GM12878 (cell line): ENCODE measurements at regions not wholly inside any gene's neighbourhood (a gene's known extent, or its start where the extent isn't known, plus 50 kb on each side); places are given as distances from the start of the nearest gene placed in this dataset.

ENCODE experiments used
- ATAC-seq: fragments of 200-7000 bp; cut with Tn5 transposase; 3 replicates; pipeline ENCODE4 v1.9.1; 2020; ENCODE audit warnings: mild to moderate bottlenecking, moderate library complexity
- BruUV-seq: library from RNA; stranded (reverse); fragments of 400-500 nt; replicated peaks from 2 replicates; lab custom pipeline; 2021; lab: Mats Ljungman, UMichigan
- CTCF ChIA-PET: fragments of 300-600 bp; sonication (Branson Sonifier 250); formaldehyde crosslinking; extraction: SDS; loops from one replicate; lab custom pipeline; 2021; ENCODE audit warnings: inconsistent platforms; lab: Yijun Ruan, JAX
- POLR2A ChIA-PET: fragments of 350-600 bp; formaldehyde crosslinking; extraction: SDS; loops from one replicate; lab custom pipeline; 2021; ENCODE audit warnings: inconsistent platforms; lab: Charles Lee
- RAD21 ChIA-PET: fragments of 300-600 bp; sonication (Branson Sonifier 250); formaldehyde crosslinking; loops from one replicate; lab custom pipeline; 2023; ENCODE audit warnings: antibody characterized with exemption; ENCODE audit not compliant: unreplicated experiment; lab: Charles Lee
- SMC1A ChIA-PET: fragments of 300-600 bp; sonication (Branson Sonifier 250); formaldehyde crosslinking; loops from one replicate; lab custom pipeline; 2023; ENCODE audit not compliant: unreplicated experiment, uncharacterized antibody; lab: Charles Lee
- DNase-seq: peaks from one replicate; pipeline ENCODE4 v3.0.0-alpha.2; 2011; ENCODE audit warnings: low read depth, low spot score
- FAIRE-seq: peaks from 3 replicates; lab custom pipeline; 2011; peaks lifted over from hg19 to GRCh38; lab: Jason Lieb, UNC
- H2AFZ ChIP-seq: 2 replicates; pipeline ENCODE4 v1.6.0; 2011; ENCODE audit warnings: low read depth, low read length, control low read depth; ENCODE audit not compliant: control insufficient read depth
- H3K27ac ChIP-seq: 2 replicates; pipeline ENCODE4 v1.5.1; 2011; ENCODE audit warnings: control low read depth; ENCODE audit not compliant: control insufficient read depth, insufficient read depth
- H3K27me3 ChIP-seq, 2 experiments: replicated peaks in 1 of 2; 2 replicates each; pipeline versions ENCODE4 v1.6.0 to v1.6.1; 2011; ENCODE audit warnings: low read length in 1 of 2; ENCODE audit not compliant: control insufficient read depth in 2 of 2, insufficient read depth in 2 of 2
- H3K36me3 ChIP-seq, 2 experiments: 2 replicates each; pipeline ENCODE4 v1.5.1; 2011; ENCODE audit warnings: low read length in 1 of 2; ENCODE audit not compliant: control insufficient read depth in 2 of 2, insufficient read depth in 2 of 2
- H3K4me1 ChIP-seq: 2 replicates; pipeline ENCODE4 v1.6.1; 2011; ENCODE audit warnings: mild to moderate bottlenecking, low read length, moderate library complexity, mixed read lengths; ENCODE audit not compliant: control insufficient read depth, insufficient read depth
- H3K4me2 ChIP-seq: 2 replicates; pipeline ENCODE4 v1.6.0; 2011; ENCODE audit warnings: control low read depth; ENCODE audit not compliant: control insufficient read depth, insufficient read depth
- H3K4me3 ChIP-seq: fragments of 200-600 bp; sonication (generic); 2 replicates; pipeline ENCODE4 v1.5.1; 2016
- H3K79me2 ChIP-seq: 2 replicates; pipeline ENCODE4 v1.6.0; 2011; ENCODE audit warnings: low read length; ENCODE audit not compliant: control insufficient read depth, insufficient read depth
- H3K9ac ChIP-seq: 2 replicates; pipeline ENCODE4 v1.8.0; 2011; ENCODE audit warnings: low read length, control low read depth, mixed read lengths; ENCODE audit not compliant: control insufficient read depth, insufficient read depth
- H3K9me3 ChIP-seq: replicated peaks from 3 replicates; pipeline ENCODE4 v1.5.1; 2011; ENCODE audit warnings: mild to moderate bottlenecking, low read length; ENCODE audit not compliant: control insufficient read depth, insufficient read depth
- H4K20me1 ChIP-seq: 2 replicates; pipeline ENCODE4 v1.6.0; 2011; ENCODE audit not compliant: control insufficient read depth, insufficient read depth
- BCLAF1 ChIP-seq: fragments of 450-650 bp; IDR thresholded peaks from 2 replicates; pipeline ENCODE4 v1.6.1; 2017; ENCODE audit warnings: antibody characterized with exemption, mild to moderate bottlenecking, moderate library complexity
- CHD2 ChIP-seq: IDR thresholded peaks from 2 replicates; pipeline ENCODE4 v1.6.1; 2011; ENCODE audit warnings: low read depth, low read length, improper control_type of control experiment, borderline replicate concordance
- EZH2 ChIP-seq: IDR thresholded peaks from 2 replicates; pipeline ENCODE4 v1.6.1; 2012; ENCODE audit warnings: low read depth, mild to moderate bottlenecking, control low read depth, inconsistent platforms, low read length, borderline replicate concordance; ENCODE audit not compliant: control insufficient read depth
- FOS ChIP-seq: IDR thresholded peaks from 3 replicates; pipeline ENCODE4 v1.6.1; 2011; ENCODE audit warnings: borderline replicate concordance; ENCODE audit not compliant: insufficient read length; ENCODE audit errors: extremely low read depth
- JUND ChIP-seq: IDR thresholded peaks from 2 replicates; pipeline ENCODE4 v1.6.1; 2012; ENCODE audit warnings: low read depth, mild to moderate bottlenecking, low read length, improper control_type of control experiment, moderate library complexity
- NFYA ChIP-seq: IDR thresholded peaks from 2 replicates; pipeline ENCODE4 v1.6.1; 2011; ENCODE audit warnings: low read depth, mild to moderate bottlenecking, low read length, improper control_type of control experiment, borderline replicate concordance
- ZNF217 ChIP-seq: fragments of 450-650 bp; IDR thresholded peaks from 2 replicates; pipeline ENCODE4 v1.6.1; 2017; ENCODE audit warnings: antibody characterized with exemption, mild to moderate bottlenecking
- WGBS: methylation state at CpG from one replicate; pipeline ENCODE4 v1.1.6; 2016; ENCODE audit warnings: low lambda C conversion rate; ENCODE audit not compliant: insufficient replicate concordance, insufficient coverage; ENCODE audit errors: missing lambda C conversion rate; 5-methylcytosine and 5-hydroxymethylcytosine counted together
- in situ Hi-C: fragments of 300-500 bp; cut with MboI; formaldehyde crosslinking; loops from 9 replicates; pipeline ENCODE4 v1.14.3; 2018; ENCODE audit warnings: mixed read lengths
- intact Hi-C: fragments of 100-400 bp; cut with micrococcal nuclease; formaldehyde crosslinking; loops from one replicate; pipeline ENCODE4 v1.14.2; 2022; ENCODE audit not compliant: unreplicated experiment
- TF ChIP-seq, protein P1 (sequence below): IDR thresholded peaks from 2 replicates; pipeline ENCODE4 v1.6.1; 2011; ENCODE audit warnings: mild to moderate bottlenecking, low read depth, low read length, moderate library complexity; ENCODE audit not compliant: insufficient replicate concordance
- TF ChIP-seq, protein P2 (sequence below): IDR thresholded peaks from 2 replicates; pipeline ENCODE4 v1.6.1; 2011; ENCODE audit warnings: low read depth, mild to moderate bottlenecking, low read length, moderate library complexity, borderline replicate concordance; ENCODE audit errors: extremely low read depth

GRCh38 chr2:139439100-139439499 is 658.9 kb upstream of the NXPH2 start (continued):
- TF ChIP-seq BCLAF1 (no peak), ZNF217 (no peak)
- TF ChIP-seq, protein P1, sequence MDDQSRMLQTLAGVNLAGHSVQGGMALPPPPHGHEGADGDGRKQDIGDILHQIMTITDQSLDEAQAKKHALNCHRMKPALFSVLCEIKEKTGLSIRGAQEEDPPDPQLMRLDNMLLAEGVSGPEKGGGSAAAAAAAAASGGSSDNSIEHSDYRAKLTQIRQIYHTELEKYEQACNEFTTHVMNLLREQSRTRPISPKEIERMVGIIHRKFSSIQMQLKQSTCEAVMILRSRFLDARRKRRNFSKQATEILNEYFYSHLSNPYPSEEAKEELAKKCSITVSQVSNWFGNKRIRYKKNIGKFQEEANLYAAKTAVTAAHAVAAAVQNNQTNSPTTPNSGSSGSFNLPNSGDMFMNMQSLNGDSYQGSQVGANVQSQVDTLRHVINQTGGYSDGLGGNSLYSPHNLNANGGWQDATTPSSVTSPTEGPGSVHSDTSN: no peak

GRCh38 chr2:139438478-139438877 is 658.3 kb upstream of the NXPH2 start:
- FAIRE-seq (no peak), DNase-seq (no peak), ATAC-seq (no peak)
- POLR2A ChIA-PET: no interaction called here
- WGBS: 0% methylated on average over 3 of the region's 3 CpGs
- no peaks in the 10 kb centered on the region for H3K9me3 ChIP-seq
- H3K4me3 ChIP-seq: no peak overlapping the region
- no peaks in the 10 kb centered on the region for H3K79me2 ChIP-seq
- SMC1A ChIA-PET: no interaction called here
- intact Hi-C loops (no loop called here), in situ Hi-C loops (no loop called here)
- TF ChIP-seq EZH2 (no peak), JUND (no peak), NFYA (no peak), FOS (no peak), CHD2 (no peak)
- TF ChIP-seq, protein P2, sequence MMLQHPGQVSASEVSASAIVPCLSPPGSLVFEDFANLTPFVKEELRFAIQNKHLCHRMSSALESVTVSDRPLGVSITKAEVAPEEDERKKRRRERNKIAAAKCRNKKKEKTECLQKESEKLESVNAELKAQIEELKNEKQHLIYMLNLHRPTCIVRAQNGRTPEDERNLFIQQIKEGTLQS: no peak
- H3K27ac ChIP-seq: no peak overlapping the region
- H4K20me1 ChIP-seq: no peaks in the 10 kb centered on the region
- H3K27me3 ChIP-seq: no peaks in the 10 kb centered on the region
- RAD21 ChIA-PET: no interaction called here
- H2AFZ ChIP-seq: no peak overlapping the region
- H3K4me1 ChIP-seq: no peaks in the 10 kb centered on the region
- no peaks in the 10 kb centered on the region for H3K36me3 ChIP-seq
- CTCF ChIA-PET: no interaction called here
- no peak overlapping the region for H3K9ac ChIP-seq
- H3K4me2 ChIP-seq: no peak overlapping the region
- BruUV-seq: no TSS peak
